ENCODE measurements at regions not wholly inside any gene's neighbourhood (a gene's known extent, or its start where the extent isn't known, plus 50 kb on each side); places are given as distances from the start of the nearest gene placed in this dataset.

DNA sequence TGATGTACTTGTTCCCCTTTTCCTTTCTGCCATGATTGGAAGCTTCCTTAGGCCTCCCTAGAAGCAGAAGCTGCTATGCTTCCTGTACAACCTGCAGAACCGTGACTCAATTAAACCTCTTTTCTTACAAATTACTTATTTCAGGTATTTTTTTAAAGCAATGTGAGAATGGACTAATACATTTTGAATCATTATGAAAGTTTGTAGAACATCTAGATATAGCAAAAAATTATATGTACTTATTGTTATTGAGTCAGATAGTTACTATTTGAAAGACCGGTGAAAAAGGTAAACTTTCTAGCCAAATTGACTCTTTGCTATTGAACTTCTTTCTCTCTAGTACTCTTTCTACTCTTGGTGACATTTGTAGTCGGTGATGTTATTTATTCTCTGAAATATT lies 777.3 kb upstream of the GALNTL6 start:
- TF ChIP-seq, protein P1, sequence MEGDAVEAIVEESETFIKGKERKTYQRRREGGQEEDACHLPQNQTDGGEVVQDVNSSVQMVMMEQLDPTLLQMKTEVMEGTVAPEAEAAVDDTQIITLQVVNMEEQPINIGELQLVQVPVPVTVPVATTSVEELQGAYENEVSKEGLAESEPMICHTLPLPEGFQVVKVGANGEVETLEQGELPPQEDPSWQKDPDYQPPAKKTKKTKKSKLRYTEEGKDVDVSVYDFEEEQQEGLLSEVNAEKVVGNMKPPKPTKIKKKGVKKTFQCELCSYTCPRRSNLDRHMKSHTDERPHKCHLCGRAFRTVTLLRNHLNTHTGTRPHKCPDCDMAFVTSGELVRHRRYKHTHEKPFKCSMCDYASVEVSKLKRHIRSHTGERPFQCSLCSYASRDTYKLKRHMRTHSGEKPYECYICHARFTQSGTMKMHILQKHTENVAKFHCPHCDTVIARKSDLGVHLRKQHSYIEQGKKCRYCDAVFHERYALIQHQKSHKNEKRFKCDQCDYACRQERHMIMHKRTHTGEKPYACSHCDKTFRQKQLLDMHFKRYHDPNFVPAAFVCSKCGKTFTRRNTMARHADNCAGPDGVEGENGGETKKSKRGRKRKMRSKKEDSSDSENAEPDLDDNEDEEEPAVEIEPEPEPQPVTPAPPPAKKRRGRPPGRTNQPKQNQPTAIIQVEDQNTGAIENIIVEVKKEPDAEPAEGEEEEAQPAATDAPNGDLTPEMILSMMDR (IDR thresholded peaks at IDR 0.05): no peak
- no peak for TF ChIP-seq ZFX (IDR thresholded peaks at IDR 0.05; ENCODE audit: borderline replicate concordance)
